OCI-LY3 (cell line): ENCODE measurements at regions not wholly inside any gene's neighbourhood (a gene's known extent, or its start where the extent isn't known, plus 50 kb on each side); places are given as distances from the start of the nearest gene placed in this dataset.

Source experiments
- H2AFZ ChIP-seq: fragments of 200-600, 300-600 bp; shearing (Covaris generic); 2 replicates; pipeline ENCODE4 v1.6.0; 2014; ENCODE audit warnings: antibody characterized with exemption, low read depth, low read length
- H3K27ac ChIP-seq: fragments of 200-600, 300-600 bp; sonication (generic); 2 replicates; pipeline ENCODE4 v1.5.1; 2014; ENCODE audit warnings: mild to moderate bottlenecking, low read length, moderate library complexity, mixed read lengths
- H3K27me3 ChIP-seq: fragments of 200-600, 300-600 bp; sonication (generic); 2 replicates; pipeline ENCODE4 v1.6.1; 2014; ENCODE audit warnings: low read depth, low read length, mixed read lengths
- H3K36me3 ChIP-seq: fragments of 200-600, 300-600 bp; sonication (generic); replicated peaks from 2 replicates; pipeline ENCODE3; 2014; ENCODE audit warnings: low read depth, low read length, mixed read lengths
- H3K4me1 ChIP-seq: fragments of 300-600, 200-600 bp; sonication (generic); 2 replicates; pipeline ENCODE4 v1.6.1; 2014; ENCODE audit warnings: low read length, mixed read lengths
- H3K4me2 ChIP-seq: fragments of 200-600, 300-600 bp; sonication (generic); 2 replicates; pipeline ENCODE4 v1.6.1; 2014; ENCODE audit warnings: low read length, mixed read lengths
- H3K4me3 ChIP-seq: fragments of 300-600, 200-600 bp; sonication (generic); 2 replicates; pipeline ENCODE4 v1.5.1; 2014; ENCODE audit warnings: antibody characterized with exemption, mild to moderate bottlenecking, low read length, moderate library complexity
- H3K79me2 ChIP-seq: fragments of 300-600, 200-600 bp; shearing (Covaris generic); 2 replicates; pipeline ENCODE4 v1.6.1; 2014; ENCODE audit warnings: mild to moderate bottlenecking, low read length, mixed read lengths
- H3K9ac ChIP-seq: fragments of 300-600, 200-600 bp; shearing (Covaris generic); 2 replicates; pipeline ENCODE4 v1.6.0; 2014; ENCODE audit warnings: mild to moderate bottlenecking, low read length, moderate library complexity
- H3K9me3 ChIP-seq: fragments of 200-600, 300-600 bp; shearing (Covaris generic); 2 replicates; pipeline ENCODE4 v1.6.1; 2014; ENCODE audit warnings: low read length, mixed read lengths; ENCODE audit not compliant: insufficient read depth
- H4K20me1 ChIP-seq: fragments of 200-600, 300-600 bp; sonication (generic); 2 replicates; pipeline ENCODE4 v1.6.1; 2016; ENCODE audit warnings: low read length, mixed read lengths; ENCODE audit not compliant: insufficient read depth
- CTCF ChIP-seq: fragments of 200-600, 300-600 bp; sonication (generic); IDR thresholded peaks from 2 replicates; pipeline ENCODE4 v1.5.1; 2014; ENCODE audit warnings: antibody characterized with exemption, low read length, low read depth
- EZH2phosphoT487 ChIP-seq: fragments of 200-600 bp; shearing (Covaris generic); IDR thresholded peaks from 2 replicates; pipeline ENCODE4 v1.6.1; 2018; ENCODE audit warnings: antibody characterized with exemption, mixed run types, low read depth

- H3K36me3 ChIP-seq, result no peaks in the 10 kb centered on the region
- H3K4me1 ChIP-seq, result peaks cover 6% of the 10 kb centered on the region
- no peak overlapping the region for H3K4me2 ChIP-seq
- H3K9ac ChIP-seq, result no peak overlapping the region
- no peak overlapping the region for H3K4me3 ChIP-seq
- H3K27ac ChIP-seq, result no peak overlapping the region
- peaks cover 3% of the 10 kb centered on the region; the same call in 1 of the 2 replicates for H3K27me3 ChIP-seq
- H4K20me1 ChIP-seq, result no peaks in the 10 kb centered on the region
- H3K9me3 ChIP-seq, result no peaks in the 10 kb centered on the region
- TF ChIP-seq CTCF, result no peak
- no peak for TF ChIP-seq EZH2phosphoT487
- H3K79me2 ChIP-seq, result no peaks in the 10 kb centered on the region
- H2AFZ ChIP-seq, result no peak overlapping the region
Observed at GRCh38 chr17:72525225-72526015, 404.6 kb downstream of the SOX9 start.

GRCh38 chr17:72526769-72527168, 405.9 kb downstream of the SOX9 start:
- Histone ChIP-seq H3K79me2 (no peaks in the 10 kb centered on the region), H3K9me3 (no peaks in the 10 kb centered on the region)

GRCh38 chr17:72527789-72528188, 407.0 kb downstream of the SOX9 start:
- no peaks in the 10 kb centered on the region for H3K36me3 ChIP-seq
- no peak overlapping the region for H3K9ac ChIP-seq
- no peaks in the 10 kb centered on the region for H3K79me2 ChIP-seq
- H4K20me1 ChIP-seq, result no peaks in the 10 kb centered on the region
- H3K27me3 ChIP-seq, result peaks cover 3% of the 10 kb centered on the region; the same call in 1 of the 2 replicates
- no peak overlapping the region for H3K4me3 ChIP-seq
- H3K4me1 ChIP-seq, result no peaks in the 10 kb centered on the region
- H2AFZ ChIP-seq, result no peak overlapping the region
- no peak overlapping the region for H3K27ac ChIP-seq
- H3K4me2 ChIP-seq, result no peak overlapping the region
- TF ChIP-seq CTCF (no peak), EZH2phosphoT487 (no peak)
- H3K9me3 ChIP-seq, result no peaks in the 10 kb centered on the region

More at GRCh38 chr17:72526769-72527168, 405.9 kb downstream of the SOX9 start:
- Histone ChIP-seq H3K36me3 (no peaks in the 10 kb centered on the region), H3K4me3 (no peak overlapping the region), H3K4me1 (no peaks in the 10 kb centered on the region), H3K4me2 (no peak overlapping the region), H4K20me1 (no peaks in the 10 kb centered on the region), H2AFZ (no peak overlapping the region), H3K27me3 (peaks cover 3% of the 10 kb centered on the region; the same call in 1 of the 2 replicates), H3K9ac (no peak overlapping the region), H3K27ac (no peak overlapping the region)
- no peak for TF ChIP-seq EZH2phosphoT487
- TF ChIP-seq CTCF, result no peak

- H3K27me3 ChIP-seq, result peaks cover 3% of the 10 kb centered on the region; the same call in 1 of the 2 replicates
- H3K4me2 ChIP-seq, result no peak overlapping the region
- TF ChIP-seq CTCF (no peak), EZH2phosphoT487 (no peak)
- H3K9ac ChIP-seq, result no peak overlapping the region
- H3K27ac ChIP-seq, result no peak overlapping the region
- H3K9me3 ChIP-seq, result no peaks in the 10 kb centered on the region
- no peaks in the 10 kb centered on the region for H3K36me3 ChIP-seq
- H4K20me1 ChIP-seq, result no peaks in the 10 kb centered on the region
- no peaks in the 10 kb centered on the region for H3K4me1 ChIP-seq
- no peak overlapping the region for H2AFZ ChIP-seq
- no peaks in the 10 kb centered on the region for H3K79me2 ChIP-seq
- H3K4me3 ChIP-seq, result no peak overlapping the region
Observed at GRCh38 chr17:72528683-72529082, 407.9 kb downstream of the SOX9 start.
